ENCODE measurements at regions not wholly inside any gene's neighbourhood (a gene's known extent, or its start where the extent isn't known, plus 50 kb on each side); places are given as distances from the start of the nearest gene placed in this dataset.

GRCh38 chr14:65255029-65255545, 152.8 kb upstream of the MAX start:
- no peak for TF ChIP-seq CTCF (optimal IDR thresholded peaks at IDR 0.05 in 1 of 3, IDR thresholded peaks at IDR 0.05 in 1 of 3, conservative IDR thresholded peaks at IDR 0.05 in 1 of 3; ENCODE audit: extremely low read depth in 1 of 3, insufficient read depth in 2 of 3, low read length in 3 of 3)
- no peak for TF ChIP-seq EZH2 (IDR thresholded peaks at IDR 0.05; ENCODE audit: low read length)

Data from keratinocyte (primary cell).